Activated CD4-positive, alpha-beta T cell treated with anti-CD3 and anti-CD28 coated beads for 1 hour (primary cell): ENCODE measurements at regions not wholly inside any gene's neighbourhood (a gene's known extent, or its start where the extent isn't known, plus 50 kb on each side); places are given as distances from the start of the nearest gene placed in this dataset.

Source experiments
- DNase-seq: peaks from one replicate; pipeline ENCODE4 v3.0.0-alpha.2; 2020

DNA sequence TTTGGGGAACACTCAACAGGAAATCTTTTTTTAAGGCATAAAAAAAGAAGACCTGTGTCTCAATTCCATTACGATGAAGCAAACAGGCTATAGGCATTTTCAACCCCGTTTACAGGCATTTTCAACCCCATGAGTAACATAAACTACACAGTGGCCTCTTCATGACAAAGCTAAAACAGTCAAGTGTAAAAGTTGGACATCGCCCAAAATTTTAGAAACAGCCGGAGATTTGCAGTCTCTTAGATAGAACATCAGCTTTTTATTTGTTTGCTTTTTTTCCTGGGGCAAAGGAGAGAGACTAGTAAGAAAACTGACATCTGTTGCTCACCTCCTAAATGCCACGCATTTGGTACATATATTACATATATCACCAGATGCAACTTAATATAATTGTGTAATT lies 173.7 kb downstream of the CMPK2 start:
- DNase-seq: no peak

- DNase-seq: no peak
These were observed 172.9 kb downstream of the CMPK2 start for GRCh38 chr2:6692819-6693218.

GRCh38 chr2:6694555-6694954 lies 171.2 kb downstream of the CMPK2 start:
- no peak for DNase-seq

DNA sequence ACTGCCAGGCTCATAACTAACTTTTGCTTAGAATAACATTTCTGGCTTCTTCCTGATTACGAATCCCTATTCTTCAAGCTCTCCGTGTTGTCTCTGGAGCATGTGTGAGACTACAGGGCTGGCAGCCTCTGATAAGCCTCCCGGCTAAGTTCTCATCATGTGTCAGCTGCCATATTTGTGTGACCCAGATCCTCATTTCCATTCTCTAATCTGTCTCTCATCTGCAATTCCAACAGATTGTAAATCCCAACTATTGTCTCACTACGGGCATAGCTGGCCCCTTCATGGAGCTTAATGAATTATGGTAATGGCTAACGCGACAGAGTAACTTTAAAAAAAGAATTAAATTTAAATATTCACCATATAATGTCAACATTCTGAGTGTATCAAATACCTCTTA lies 165.4 kb downstream of the CMPK2 start:
- DNase-seq: no peak

DNA sequence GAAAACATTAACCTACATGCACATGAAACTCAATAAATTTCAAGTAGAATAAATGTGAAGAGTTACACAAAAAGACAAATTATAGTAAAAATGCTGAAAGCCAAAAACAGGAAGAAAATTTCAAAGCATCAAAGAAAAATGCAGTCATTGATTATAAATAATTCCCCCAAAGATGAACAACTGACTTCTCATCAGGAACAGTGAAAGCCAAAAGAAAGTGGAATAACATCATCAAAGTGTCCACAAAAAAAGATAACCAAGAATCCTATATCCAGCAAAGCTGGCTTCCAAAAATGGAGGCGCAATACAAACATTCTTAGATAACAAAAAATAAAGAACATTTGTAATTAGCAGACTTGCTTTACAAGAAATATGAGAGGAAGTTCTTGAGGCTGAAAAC lies 161.6 kb downstream of the CMPK2 start:
- no peak for DNase-seq

DNA sequence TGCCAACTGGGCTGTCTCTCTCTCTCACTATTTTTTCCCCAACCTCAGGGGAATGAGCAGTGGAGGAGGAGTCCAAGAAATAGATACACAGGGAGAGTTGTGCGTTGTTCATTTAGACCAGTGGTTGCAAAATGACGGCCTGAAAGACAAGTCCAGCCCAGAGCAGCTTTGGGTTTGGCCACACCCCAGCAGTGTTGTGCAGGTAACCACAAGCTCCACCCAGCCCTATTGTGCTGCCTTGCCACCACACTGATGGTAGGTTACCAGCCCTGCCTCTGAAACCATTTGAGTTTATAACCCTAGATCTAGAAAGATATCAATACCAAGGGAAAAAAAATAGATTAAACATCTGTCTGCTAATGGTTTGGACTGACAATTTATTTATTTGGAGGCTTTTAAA lies 144.3 kb downstream of the CMPK2 start:
- DNase-seq: no peak

DNA sequence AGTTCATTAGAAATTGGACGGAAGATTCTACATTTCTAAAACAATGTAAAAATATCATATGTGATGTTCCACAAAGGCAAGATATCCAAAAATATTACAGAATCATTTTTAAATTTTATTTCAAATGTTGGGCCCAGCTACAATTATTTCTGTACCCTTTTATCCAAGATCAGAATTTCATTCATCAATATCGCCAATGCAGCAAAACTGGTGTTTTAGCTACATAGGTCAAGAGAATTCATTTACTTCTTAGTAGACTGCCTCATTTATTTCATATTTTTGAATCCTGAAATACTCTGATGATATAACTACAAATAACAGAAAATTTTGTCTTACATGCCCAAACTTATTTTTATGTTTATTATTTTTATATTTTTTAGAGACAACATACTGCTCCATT lies 143.1 kb downstream of the CMPK2 start:
- no peak for DNase-seq

GRCh38 chr2:6723865-6724604 lies 141.7 kb downstream of the CMPK2 start:
- no peak for DNase-seq

DNA sequence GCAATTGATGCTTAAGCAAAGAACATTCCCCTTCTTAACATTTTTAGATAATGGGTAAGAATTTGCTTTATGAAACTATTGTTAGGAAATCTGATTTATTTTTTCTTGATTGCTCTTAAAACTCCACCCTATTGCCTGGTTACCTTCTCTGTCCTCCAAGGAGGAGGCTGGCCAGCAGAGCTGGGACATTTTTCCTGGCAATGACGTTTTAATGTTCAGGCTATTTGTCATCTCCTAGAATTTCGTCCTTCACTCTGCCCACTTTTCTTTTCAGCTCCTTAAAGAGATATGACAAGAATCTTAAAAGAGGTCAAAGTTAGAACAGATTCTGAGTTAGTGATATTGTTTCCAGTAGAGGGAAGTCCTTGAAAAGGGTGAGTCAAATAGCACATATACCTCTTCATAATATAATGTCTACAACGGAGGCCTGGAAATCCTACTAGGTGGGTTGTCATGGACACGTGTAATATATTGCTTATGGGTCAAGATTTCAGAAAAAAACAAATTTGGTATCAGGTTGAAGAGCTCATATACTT lies 141.0 kb downstream of the CMPK2 start:
- DNase-seq: no peak

- no peak for DNase-seq
These were observed 137.6 kb downstream of the CMPK2 start for GRCh38 chr2:6728156-6728555.

DNA sequence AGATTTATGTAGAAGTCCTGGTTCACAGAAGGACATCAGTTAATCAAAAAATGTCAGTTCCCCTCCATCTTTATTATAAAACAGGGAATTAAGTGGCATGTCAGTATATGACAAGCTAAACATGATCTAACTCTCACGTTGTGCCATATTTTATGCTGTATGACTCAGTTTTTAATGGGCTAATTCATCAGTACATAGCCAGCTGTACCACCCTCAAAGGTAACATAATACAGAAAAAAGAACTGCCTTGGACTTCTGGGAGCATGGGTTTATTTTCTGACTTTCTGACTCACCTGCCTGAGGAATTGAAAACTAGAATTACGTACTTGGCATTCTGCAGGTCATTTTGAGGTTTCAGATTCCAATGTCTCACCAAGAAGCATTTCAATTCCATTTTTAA lies 135.7 kb downstream of the CMPK2 start:
- DNase-seq: no peak

- DNase-seq: no peak
These were observed 134.8 kb downstream of the CMPK2 start for GRCh38 chr2:6730649-6731532.

GRCh38 chr2:6739547-6739946 lies 126.2 kb downstream of the CMPK2 start:
- DNase-seq: no peak

DNA sequence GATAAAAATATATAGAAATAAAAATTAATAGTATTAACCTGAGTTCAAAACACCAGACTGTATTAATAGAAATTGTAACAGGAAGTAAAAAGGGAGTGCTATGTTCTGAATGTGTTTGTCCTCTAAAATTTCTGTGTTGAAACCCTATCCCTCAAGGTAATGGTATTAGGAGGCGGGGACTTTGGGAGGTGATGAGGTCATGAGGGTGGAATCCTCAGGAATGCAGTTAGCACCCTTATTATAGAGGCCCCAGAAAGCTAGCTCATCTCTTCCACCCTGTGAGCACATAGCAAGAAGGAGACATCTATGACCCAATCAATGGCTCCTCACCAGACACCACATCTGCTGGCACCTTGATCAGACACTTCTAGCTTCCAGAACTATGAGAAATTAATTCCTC lies 124.5 kb downstream of the CMPK2 start:
- no peak for DNase-seq

DNA sequence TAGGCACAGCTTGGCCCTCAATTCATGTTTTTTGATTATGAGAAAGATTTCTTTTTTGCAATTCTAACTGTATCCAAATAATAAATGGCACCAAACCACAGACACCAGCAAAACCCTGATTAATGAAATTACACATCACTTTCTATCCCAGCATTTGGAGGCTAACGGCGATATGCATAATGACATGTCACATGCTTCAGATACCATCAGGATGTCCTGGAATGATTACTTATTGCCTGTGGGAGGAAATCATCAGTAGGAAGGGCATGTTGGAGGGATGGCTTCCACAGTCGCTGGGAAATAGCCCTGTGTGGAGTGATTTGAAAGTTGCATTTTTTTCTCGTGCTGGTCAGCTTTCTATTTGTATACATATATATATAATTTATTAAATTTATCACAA lies 121.7 kb downstream of the CMPK2 start:
- no peak for DNase-seq

DNA sequence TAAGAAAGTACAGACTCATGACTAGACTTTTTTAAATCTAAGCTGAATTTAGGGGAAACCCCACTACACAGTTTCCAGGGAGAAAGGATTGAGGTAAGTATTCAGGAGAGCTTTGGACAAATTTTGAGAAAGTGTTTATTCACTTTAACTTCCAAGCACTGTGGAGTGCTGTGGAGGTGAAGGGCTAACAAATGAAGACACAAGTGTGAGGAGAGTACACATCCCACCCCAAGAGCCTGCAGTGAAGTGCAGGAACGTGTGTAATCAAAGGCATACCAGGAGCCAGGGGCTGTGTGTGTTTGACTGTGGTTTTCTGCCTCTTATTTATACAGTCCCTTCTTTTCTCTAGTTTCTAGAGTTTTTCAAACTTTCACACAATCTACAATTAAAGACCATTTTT lies 118.3 kb downstream of the CMPK2 start:
- no peak for DNase-seq

DNA sequence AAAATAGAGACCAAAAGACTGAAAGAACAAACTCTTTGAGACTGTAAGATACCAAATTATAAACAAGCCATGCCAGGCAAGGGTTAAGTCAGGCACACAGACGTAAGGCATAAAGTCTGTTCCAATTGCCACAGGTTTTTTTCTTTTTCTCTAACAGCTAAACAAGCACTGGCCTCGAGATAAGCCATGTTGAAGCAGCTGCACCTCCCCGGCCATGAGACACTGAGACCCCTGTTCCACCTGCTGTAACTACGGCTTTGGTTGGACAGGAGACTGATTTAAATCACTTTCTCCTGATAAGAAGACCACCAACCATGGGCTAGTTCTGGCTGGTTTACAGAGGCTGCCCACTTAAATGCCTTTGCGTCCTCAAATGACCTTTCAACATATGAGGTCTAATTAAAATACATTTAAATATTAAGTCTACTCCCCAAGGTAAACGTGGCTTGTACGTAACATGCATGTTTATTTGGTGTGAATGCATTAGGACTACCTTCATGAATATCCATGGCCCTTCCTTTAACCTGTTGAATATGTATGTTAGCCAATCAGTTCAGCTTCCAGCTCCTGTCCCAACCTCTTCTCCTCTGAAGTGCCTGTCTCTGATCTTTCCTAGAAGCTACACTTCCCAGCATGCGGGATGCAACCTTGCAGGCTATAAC lies 117.2 kb downstream of the CMPK2 start:
- no peak for DNase-seq

DNA sequence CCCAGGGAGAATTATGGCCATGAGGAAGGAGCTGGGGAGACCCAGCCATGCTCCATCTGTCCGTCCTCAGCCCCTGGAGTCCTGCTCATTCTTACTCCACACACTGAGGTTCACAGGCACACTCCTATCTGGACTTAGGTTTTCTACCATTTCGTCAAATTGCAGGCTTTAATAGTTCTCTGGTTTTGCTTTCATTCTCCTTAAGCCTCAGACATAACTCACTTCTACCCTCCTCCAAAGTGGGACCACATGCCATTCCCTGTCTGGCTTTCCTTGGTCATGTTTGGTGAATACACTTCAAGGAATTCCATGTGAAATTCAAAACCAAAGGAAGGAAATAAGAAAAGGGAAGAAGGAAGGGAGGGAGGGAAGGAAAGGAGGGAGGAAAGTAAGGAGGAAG lies 115.7 kb downstream of the CMPK2 start:
- DNase-seq: no peak

DNA sequence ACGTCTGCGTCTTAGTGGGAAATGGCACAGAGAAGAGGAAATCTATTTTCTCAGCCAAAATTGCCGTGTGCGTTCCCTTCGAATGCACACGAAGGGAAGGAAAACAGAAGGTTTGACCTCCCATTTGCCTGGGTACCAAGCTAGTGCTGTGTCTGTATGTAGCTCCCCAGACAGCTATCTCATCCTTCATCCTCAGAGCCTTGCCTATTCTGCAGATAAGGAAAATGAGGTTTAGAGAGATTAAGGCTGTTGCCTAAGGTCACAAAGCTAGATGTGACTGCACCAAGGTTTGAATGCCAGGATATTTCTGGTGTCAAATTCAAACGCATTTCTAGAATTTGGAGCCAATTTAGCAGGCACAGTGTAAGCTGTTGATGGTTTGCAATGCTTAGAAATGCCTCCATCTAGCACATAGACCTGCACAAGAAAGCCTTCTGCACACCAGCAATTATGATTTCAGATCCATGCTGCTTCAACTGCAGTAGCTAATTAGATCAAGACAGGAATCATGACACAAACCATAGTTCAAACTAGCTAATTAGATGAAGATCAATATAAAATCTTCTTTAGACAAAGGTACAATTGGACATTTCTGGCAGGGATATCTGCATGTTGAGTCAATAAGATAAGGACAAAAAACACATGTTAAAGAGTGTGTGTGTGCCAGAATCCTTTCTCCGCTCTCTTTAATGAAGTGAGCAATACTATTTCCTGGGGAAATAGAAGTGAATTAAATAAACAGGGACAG lies 115.1 kb downstream of the CMPK2 start:
- DNase-seq: no peak

- no peak for DNase-seq
These were observed 111.3 kb downstream of the CMPK2 start for GRCh38 chr2:6754419-6754818.

GRCh38 chr2:6755456-6755855 lies 110.3 kb downstream of the CMPK2 start:
- DNase-seq: no peak

DNA sequence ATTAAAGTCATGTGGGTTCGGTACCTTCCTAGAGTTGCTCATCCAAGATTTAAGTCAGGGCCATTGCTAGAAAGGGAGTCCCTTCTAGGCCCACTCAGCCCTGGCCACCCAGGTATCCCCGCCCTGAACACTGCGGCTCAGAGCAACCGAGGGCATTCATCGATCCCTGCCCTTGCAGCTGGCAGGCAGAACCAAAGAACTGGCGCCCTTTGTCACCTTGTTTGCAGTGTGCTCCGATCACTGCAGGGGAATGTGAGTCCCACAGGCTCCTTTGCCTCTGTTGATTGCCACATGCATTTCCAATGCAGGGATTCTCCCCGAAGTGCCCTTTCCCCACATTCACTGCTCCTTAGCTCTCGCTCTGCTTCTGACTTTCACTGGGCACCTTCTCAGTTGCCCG lies 108.5 kb downstream of the CMPK2 start:
- DNase-seq: no peak

DNA sequence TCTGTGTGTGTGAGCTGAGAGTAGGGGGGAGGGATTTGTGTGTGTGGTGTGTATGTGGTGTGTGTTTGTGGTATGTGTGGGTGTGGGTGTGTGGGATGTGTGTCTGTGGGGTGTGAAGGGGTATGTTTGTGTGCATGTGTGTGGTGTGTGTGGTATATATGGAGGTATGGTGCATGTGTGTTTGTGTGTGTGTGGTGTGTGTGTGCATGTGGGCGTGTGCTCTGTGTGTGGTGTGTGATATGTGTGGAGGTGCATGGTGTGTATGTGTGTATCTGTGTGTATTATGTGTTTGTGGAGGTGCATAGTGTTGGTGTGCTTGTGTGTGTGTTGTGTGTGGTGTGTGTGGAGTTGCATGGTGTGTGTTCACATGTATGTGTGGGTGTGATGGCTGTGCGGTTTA lies 106.0 kb downstream of the CMPK2 start:
- no peak for DNase-seq
